ENCODE measurements at regions not wholly inside any gene's neighbourhood (a gene's known extent, or its start where the extent isn't known, plus 50 kb on each side); places are given as distances from the start of the nearest gene placed in this dataset.

GRCh38 chr6:8670792-8671191 lies 235.4 kb upstream of the SLC35B3 start:
- no peak for DNase-seq

- DNase-seq = no peak
Observed at GRCh38 chr6:8664700-8665099, 229.4 kb upstream of the SLC35B3 start.

GRCh38 chr6:8664070-8664469 lies 228.7 kb upstream of the SLC35B3 start:
- no peak for DNase-seq

- DNase-seq = no peak
Observed at GRCh38 chr6:8659404-8660189, 224.3 kb upstream of the SLC35B3 start.

GRCh38 chr6:8658416-8658815 lies 223.1 kb upstream of the SLC35B3 start:
- DNase-seq = no peak

GRCh38 chr6:8657522-8657921 lies 222.2 kb upstream of the SLC35B3 start:
- DNase-seq = no peak

GRCh38 chr6:8655670-8656454 lies 220.5 kb upstream of the SLC35B3 start:
- no peak for DNase-seq

GRCh38 chr6:8652710-8653109 lies 217.4 kb upstream of the SLC35B3 start:
- DNase-seq = no peak

GRCh38 chr6:8651998-8652397 lies 216.7 kb upstream of the SLC35B3 start:
- no peak for DNase-seq

- DNase-seq = no peak
Observed at GRCh38 chr6:8645212-8645611, 209.9 kb upstream of the SLC35B3 start.

GRCh38 chr6:8644306-8644705 lies 209.0 kb upstream of the SLC35B3 start:
- no peak for DNase-seq

- no peak for DNase-seq
Observed at GRCh38 chr6:8642854-8643253, 207.5 kb upstream of the SLC35B3 start.

GRCh38 chr6:8642131-8642530 lies 206.8 kb upstream of the SLC35B3 start:
- DNase-seq = no peak

GRCh38 chr6:8639928-8640649 lies 204.7 kb upstream of the SLC35B3 start:
- DNase-seq = no peak

- no peak for DNase-seq
Observed at GRCh38 chr6:8637896-8638597, 202.7 kb upstream of the SLC35B3 start.

- DNase-seq = no peak
Observed at GRCh38 chr6:8633762-8634161, 198.4 kb upstream of the SLC35B3 start.

- DNase-seq = no peak
Observed at GRCh38 chr6:8628736-8629135, 193.4 kb upstream of the SLC35B3 start.

GRCh38 chr6:8628063-8628462 lies 192.7 kb upstream of the SLC35B3 start:
- no peak for DNase-seq

GRCh38 chr6:8627085-8627861 lies 191.9 kb upstream of the SLC35B3 start:
- DNase-seq = no peak

- DNase-seq = no peak
Observed at GRCh38 chr6:8624665-8625064, 189.3 kb upstream of the SLC35B3 start.

- no peak for DNase-seq
Observed at GRCh38 chr6:8623441-8623840, 188.1 kb upstream of the SLC35B3 start.

- no peak for DNase-seq
Observed at GRCh38 chr6:8619853-8620252, 184.5 kb upstream of the SLC35B3 start.
